K562 (cell line): ENCODE measurements at regions not wholly inside any gene's neighbourhood (a gene's known extent, or its start where the extent isn't known, plus 50 kb on each side); places are given as distances from the start of the nearest gene placed in this dataset.

Experiments
- ATAC-seq: fragments of 200-7000 bp; cut with Tn5 transposase; 3 replicates; pipeline ENCODE4 v1.9.1; 2020; ENCODE audit warnings: moderate library complexity
- BruUV-seq: library from RNA; stranded (reverse); fragments of 400-500 nt; replicated peaks from 2 replicates; lab custom pipeline; 2021; lab: Mats Ljungman, UMichigan
- CTCF ChIA-PET: fragments of 300-600 bp; formaldehyde crosslinking; extraction: SDS; loops from one replicate; lab custom pipeline; 2021; ENCODE audit warnings: low intra/inter-chr PET ratio; lab: Yijun Ruan, JAX
- POLR2A ChIA-PET: fragments of 300-600, 350-650 bp; sonication (Branson Sonifier 250); formaldehyde crosslinking; extraction: SDS; loops from one replicate; lab custom pipeline; 2021; ENCODE audit warnings: antibody characterized with exemption, inconsistent platforms; lab: Yijun Ruan, JAX
- DNase-seq, 4 experiments: peaks; one replicate each; pipeline versions ENCODE4 v3.0.0 to v3.0.0-alpha.2; 2011 to 2018; ENCODE audit warnings: low spot score in 3 of 4, mixed read lengths in 3 of 4; ENCODE audit errors: extremely low read depth in 1 of 4
- FAIRE-seq: peaks from 2 replicates; lab custom pipeline; 2011; peaks lifted over from hg19 to GRCh38; lab: Jason Lieb, UNC
- H2AFZ ChIP-seq: 2 replicates; pipeline ENCODE4 v1.6.0; 2011; ENCODE audit warnings: low read depth, low read length, control low read depth, inconsistent platforms
- H3K27ac ChIP-seq: fragments of 200-600 bp; 3 replicates; pipeline ENCODE4 v1.8.0; 2011; ENCODE audit warnings: low read depth, mild to moderate bottlenecking, control low read depth, inconsistent platforms, low read length, moderate library complexity, mixed read lengths; ENCODE audit errors: extremely low read depth
- H3K27me3 ChIP-seq, 2 experiments: fragments of 300-600 bp in 1 of 2; 2 replicates in 1 of 2; 3 replicates in 1 of 2; pipeline versions ENCODE4 v1.6.0 to v1.8.0; 2011; ENCODE audit warnings: inconsistent platforms in 2 of 2, low read length in 2 of 2, mild to moderate bottlenecking in 1 of 2, mixed read lengths in 1 of 2, moderate library complexity in 1 of 2; ENCODE audit not compliant: control insufficient read depth in 2 of 2, insufficient read depth in 2 of 2
- H3K36me3 ChIP-seq: fragments of 300-600 bp; 3 replicates; pipeline ENCODE4 v1.8.0; 2011; ENCODE audit warnings: mild to moderate bottlenecking, low read length, inconsistent platforms; ENCODE audit not compliant: control insufficient read depth, insufficient read depth
- H3K4me1 ChIP-seq, 2 experiments: fragments of 200-600 bp in 1 of 2; replicated peaks in 1 of 2; 2 replicates in 1 of 2; 3 replicates in 1 of 2; pipeline versions ENCODE4 v1.5.1 to v1.8.0; 2011; ENCODE audit warnings: inconsistent platforms in 2 of 2, low read length in 2 of 2, mild to moderate bottlenecking in 1 of 2, mixed read lengths in 1 of 2, moderate library complexity in 1 of 2; ENCODE audit not compliant: control insufficient read depth in 2 of 2, insufficient read depth in 2 of 2
- H3K4me2 ChIP-seq: 2 replicates; pipeline ENCODE4 v1.6.1; 2011; ENCODE audit warnings: low read length, control low read depth, inconsistent platforms, mixed read lengths; ENCODE audit not compliant: insufficient read depth
- H3K4me3 ChIP-seq: fragments of 200-600 bp; sonication (generic), shearing (Covaris generic); 2 replicates; pipeline ENCODE4 v1.5.1; 2016; ENCODE audit warnings: control low read depth, inconsistent platforms
- H3K79me2 ChIP-seq: fragments of 200-600 bp; 3 replicates; pipeline ENCODE4 v1.8.0; 2011; ENCODE audit warnings: low read length, inconsistent platforms; ENCODE audit not compliant: control insufficient read depth, insufficient read depth
- H3K9ac ChIP-seq, 2 experiments: 2 replicates each; pipeline versions ENCODE4 v1.6.0 to v1.6.1; 2011; ENCODE audit warnings: low read depth in 2 of 2, low read length in 2 of 2, control low read depth in 1 of 2, inconsistent platforms in 1 of 2, mild to moderate bottlenecking in 1 of 2, mixed read lengths in 1 of 2; ENCODE audit not compliant: insufficient read depth in 1 of 2
- H3K9me1 ChIP-seq: one replicate; pipeline ENCODE4 v1.6.0; 2011; ENCODE audit warnings: inconsistent platforms, mild to moderate bottlenecking, low read length, moderate library complexity; ENCODE audit not compliant: control insufficient read depth, insufficient read depth
- H3K9me3 ChIP-seq: replicated peaks from 2 replicates; pipeline ENCODE4 v1.5.1; 2011; ENCODE audit warnings: low read depth, low read length, inconsistent platforms; ENCODE audit not compliant: control insufficient read depth, insufficient read depth
- H4K20me1 ChIP-seq: replicated peaks from 2 replicates; pipeline ENCODE4 v1.6.1; 2011; ENCODE audit warnings: low read length, inconsistent platforms, mixed read lengths; ENCODE audit not compliant: control insufficient read depth, insufficient read depth
- CAMTA2 ChIP-seq: fragments of 250-450 bp; sonication (Bioruptor Pico); conservative IDR thresholded peaks from 2 replicates; pipeline ENCODE4 v1.5.1; 2022
- ETS2 ChIP-seq: IDR thresholded peaks from 2 replicates; pipeline ENCODE4 v1.6.1; 2016; ENCODE audit warnings: borderline replicate concordance, missing genetic modification characterization, mild to moderate bottlenecking, moderate library complexity, missing compliant biosample characterization; ENCODE audit not compliant: poor library complexity, severe bottlenecking
- GABPB2 ChIP-seq: fragments of 250-450 bp; sonication (Bioruptor Pico); conservative IDR thresholded peaks from 2 replicates; pipeline ENCODE4 v1.5.1; 2021; ENCODE audit warnings: mild to moderate bottlenecking
- GTF2A2 ChIP-seq: IDR thresholded peaks from 2 replicates; pipeline ENCODE4 v1.6.1; 2016; ENCODE audit warnings: mild to moderate bottlenecking, missing genetic modification characterization, missing compliant biosample characterization
- HDGF ChIP-seq: fragments of 450-650 bp; IDR thresholded peaks from 2 replicates; pipeline ENCODE4 v1.6.1; 2016
- MBD2 ChIP-seq: sonication (generic); IDR thresholded peaks from 2 replicates; pipeline ENCODE4 v1.6.1; 2016; ENCODE audit warnings: low read depth, borderline replicate concordance
- NFYB ChIP-seq: IDR thresholded peaks from 2 replicates; pipeline ENCODE4 v1.6.1; 2011; ENCODE audit warnings: mild to moderate bottlenecking, moderate library complexity; ENCODE audit not compliant: insufficient read length; ENCODE audit errors: extremely low read depth
- RBM14 ChIP-seq: fragments of 200-400 bp; formaldehyde crosslinking; IDR thresholded peaks from 2 replicates; pipeline ENCODE4 v1.6.1; 2018; ENCODE audit warnings: low read depth, mild to moderate bottlenecking, low read length, moderate library complexity, borderline replicate concordance; ENCODE audit not compliant: insufficient read depth
- RBM17 ChIP-seq: fragments of 200-400 bp; formaldehyde crosslinking; IDR thresholded peaks from 2 replicates; pipeline ENCODE4 v1.6.1; 2017; ENCODE audit warnings: low read depth, mild to moderate bottlenecking, low read length, borderline replicate concordance
- SREBF2 ChIP-seq: sonication (generic); formaldehyde crosslinking; IDR thresholded peaks from 2 replicates; pipeline ENCODE4 v1.4.0; 2020; ENCODE audit warnings: mild to moderate bottlenecking, missing genetic modification reagents
- TBL1XR1 ChIP-seq, 2 experiments: IDR thresholded peaks; 2 replicates each; pipeline ENCODE4 v1.6.1; 2012; ENCODE audit warnings: improper control_type of control experiment in 2 of 2, low read length in 2 of 2, mild to moderate bottlenecking in 1 of 2
- ZNF668 ChIP-seq: fragments of 250-450 bp; sonication (Bioruptor Pico); IDR thresholded peaks from 2 replicates; pipeline ENCODE4 v1.8.0; 2022; ENCODE audit warnings: mild to moderate bottlenecking, inconsistent platforms
- WGBS: fragments of 100-300 bp; shearing (Covaris generic); methylation state at CpG from one replicate; pipeline ENCODE4 v1.1.6; 2016; ENCODE audit warnings: low coverage, mixed read lengths; ENCODE audit not compliant: insufficient coverage; ENCODE audit errors: missing lambda C conversion rate; 5-methylcytosine and 5-hydroxymethylcytosine counted together
- in situ Hi-C: fragments of 300-500 bp; cut with MboI; formaldehyde crosslinking; loops from 4 replicates; pipeline ENCODE4 v1.15.0; 2018; ENCODE audit warnings: inconsistent platforms, mixed read lengths
- intact Hi-C: fragments of 100-400 bp; cut with micrococcal nuclease; formaldehyde crosslinking; loops from 2 replicates; pipeline ENCODE4 v1.14.2; 2022
- TF ChIP-seq, protein P1 (sequence below): fragments of 250-450 bp; sonication (Bioruptor Pico); IDR thresholded peaks from 2 replicates; pipeline ENCODE4 v1.5.1; 2021; ENCODE audit warnings: mild to moderate bottlenecking
- TF ChIP-seq, protein P2 (sequence below), 2 experiments: fragments of 450-650 bp in 1 of 2; sonication (generic) in 1 of 2; formaldehyde crosslinking; conservative IDR thresholded peaks; 2 replicates each; pipeline versions ENCODE4 v1.4.0 to v1.8.1; 2020 to 2022; ENCODE audit warnings: mild to moderate bottlenecking in 1 of 2, missing genetic modification reagents in 1 of 2

DNA sequence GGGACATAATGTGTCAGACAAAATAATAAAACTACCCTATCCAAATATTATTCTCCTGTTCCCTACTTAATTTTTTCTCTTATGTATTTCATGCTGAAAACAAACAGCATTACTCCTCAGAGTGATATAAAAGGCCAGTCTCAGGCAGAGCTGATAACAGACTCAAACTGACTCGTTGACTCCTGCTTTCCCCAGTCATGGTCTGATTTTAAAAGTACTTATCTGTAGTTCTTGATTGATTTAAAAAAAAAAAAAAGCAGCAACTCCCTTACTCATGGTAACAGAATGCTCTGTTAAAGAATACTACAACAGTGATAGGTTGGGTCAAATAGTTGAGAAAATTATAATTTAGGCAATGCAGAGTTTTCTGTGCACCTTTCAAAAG lies 90.3 kb upstream of the BARX2 start:
- no peak for DNase-seq
- TF ChIP-seq ZNF668 (no peak), CAMTA2 (CRISPR knock-in tag) (no peak), TBL1XR1 (IDR thresholded peaks at IDR 0.05; ENCODE audit: low read length in 2 of 2) (no peak), MBD2 (no peak)
- Histone ChIP-seq H3K36me3 (no peaks in the 10 kb centered on the region), H2AFZ (no peak overlapping the region), H3K27ac (no peak overlapping the region), H3K9me3 (no peaks in the 10 kb centered on the region), H3K4me3 (no peak overlapping the region), H3K9me1 (no peaks in the 10 kb centered on the region), H3K79me2 (no peaks in the 10 kb centered on the region), H3K9ac (no peak overlapping the region), H3K27me3 (no peaks in the 10 kb centered on the region), H4K20me1 (no peaks in the 10 kb centered on the region), H3K4me1 (no peaks in the 10 kb centered on the region), H3K4me2 (no peak overlapping the region)
- FAIRE-seq: no peak
- ChIA-PET POLR2A (no interaction called here), CTCF (no interaction called here)
- WGBS: 0% methylated on average over 1 of the region's 1 CpG
- in situ Hi-C loops (no loop called here), intact Hi-C loops (no loop called here)
- no TSS peak for BruUV-seq
- no peak for ATAC-seq

DNA sequence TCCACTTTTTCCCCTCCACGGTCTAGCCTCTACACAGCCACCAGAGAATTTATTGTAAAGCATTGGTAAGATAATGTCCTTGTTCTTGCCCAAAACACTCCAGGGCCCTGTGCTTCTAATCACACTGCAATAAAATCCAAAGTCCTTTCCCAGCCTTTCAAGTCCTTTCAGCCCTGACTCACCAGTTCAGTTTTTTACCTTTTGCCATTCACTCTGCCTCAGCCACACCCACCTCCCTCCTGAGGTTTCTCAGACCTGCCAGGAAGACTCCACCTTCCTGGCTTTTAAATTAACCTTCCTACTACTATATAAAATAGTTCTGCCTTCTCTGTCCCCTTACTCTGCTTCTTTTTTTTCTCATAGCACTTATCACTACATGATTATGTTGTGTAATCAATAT lies 91.0 kb upstream of the ARHGAP32 start:
- no peaks in the 10 kb centered on the region for H3K9me3 ChIP-seq
- no TSS peak for BruUV-seq
- in situ Hi-C loops (no loop called here), intact Hi-C loops (no loop called here)
- no peaks in the 10 kb centered on the region for H3K4me1 ChIP-seq
- no peak overlapping the region for H3K4me2 ChIP-seq
- ATAC-seq (no peak), FAIRE-seq (no peak), DNase-seq (no peak)
- ChIA-PET POLR2A (no interaction called here), CTCF (no interaction called here)
- no peak overlapping the region for H2AFZ ChIP-seq
- 0% methylated on average over 1 of the region's 1 CpG for WGBS
- no peak overlapping the region for H3K27ac ChIP-seq
- H3K79me2 ChIP-seq: no peaks in the 10 kb centered on the region
- H4K20me1 ChIP-seq: no peaks in the 10 kb centered on the region
- no peaks in the 10 kb centered on the region for H3K27me3 ChIP-seq
- H3K36me3 ChIP-seq: no peaks in the 10 kb centered on the region
- no peak overlapping the region for H3K4me3 ChIP-seq
- no peaks in the 10 kb centered on the region for H3K9me1 ChIP-seq
- no peak overlapping the region for H3K9ac ChIP-seq
- TF ChIP-seq, protein P1, sequence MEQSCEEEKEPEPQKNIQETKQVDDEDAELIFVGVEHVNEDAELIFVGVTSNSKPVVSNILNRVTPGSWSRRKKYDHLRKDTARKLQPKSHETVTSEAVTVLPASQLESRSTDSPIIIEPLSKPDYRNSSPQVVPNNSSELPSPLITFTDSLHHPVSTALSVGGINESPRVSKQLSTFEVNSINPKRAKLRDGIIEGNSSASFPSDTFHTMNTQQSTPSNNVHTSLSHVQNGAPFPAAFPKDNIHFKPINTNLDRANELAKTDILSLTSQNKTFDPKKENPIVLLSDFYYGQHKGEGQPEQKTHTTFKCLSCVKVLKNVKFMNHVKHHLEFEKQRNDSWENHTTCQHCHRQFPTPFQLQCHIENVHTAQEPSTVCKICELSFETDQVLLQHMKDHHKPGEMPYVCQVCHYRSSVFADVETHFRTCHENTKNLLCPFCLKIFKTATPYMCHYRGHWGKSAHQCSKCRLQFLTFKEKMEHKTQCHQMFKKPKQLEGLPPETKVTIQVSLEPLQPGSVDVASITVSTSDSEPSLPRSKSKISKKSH (CRISPR knock-in tag): no peak
- no peak for TF ChIP-seq HDGF
- TF ChIP-seq SREBF2 (CRISPR knock-in tag): no peak
- no peak for TF ChIP-seq GABPB2 (CRISPR knock-in tag)
- TF ChIP-seq RBM17: no peak
- TF ChIP-seq GTF2A2: no peak
- TF ChIP-seq RBM14: no peak
- TF ChIP-seq NFYB: no peak
- no peak for TF ChIP-seq ETS2 (tag)
- TF ChIP-seq, protein P2, sequence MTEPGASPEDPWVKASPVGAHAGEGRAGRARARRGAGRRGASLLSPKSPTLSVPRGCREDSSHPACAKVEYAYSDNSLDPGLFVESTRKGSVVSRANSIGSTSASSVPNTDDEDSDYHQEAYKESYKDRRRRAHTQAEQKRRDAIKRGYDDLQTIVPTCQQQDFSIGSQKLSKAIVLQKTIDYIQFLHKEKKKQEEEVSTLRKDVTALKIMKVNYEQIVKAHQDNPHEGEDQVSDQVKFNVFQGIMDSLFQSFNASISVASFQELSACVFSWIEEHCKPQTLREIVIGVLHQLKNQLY (CRISPR knock-in tag; conservative IDR thresholded peaks at IDR 0.05): no peak
